Glutamatergic neuron (in vitro differentiated cells): ENCODE measurements at regions not wholly inside any gene's neighbourhood (a gene's known extent, or its start where the extent isn't known, plus 50 kb on each side); places are given as distances from the start of the nearest gene placed in this dataset.
A peak's percentile ranks its signal among the peaks of the same experiment; 100 is the strongest.
"Not testable (repeated sequence)": the region's sequence is repeated elsewhere in the genome, so short reads cannot be mapped to it uniquely, and the experiment has no call there.

Source experiments
- DNase-seq: peaks from one replicate; pipeline ENCODE4 v3.0.0; 2022
- H3K27ac Mint-ChIP-seq: one replicate; pipeline ENCODE4 v1.8.0; 2020; ENCODE audit warnings: mild to moderate bottlenecking, mixed read lengths, inconsistent platforms; ENCODE audit not compliant: unreplicated experiment
- H3K27me3 Mint-ChIP-seq: one replicate; pipeline ENCODE4 v1.8.0; 2020; ENCODE audit warnings: mild to moderate bottlenecking, moderate library complexity, mixed read lengths, inconsistent platforms; ENCODE audit not compliant: unreplicated experiment
- H3K36me3 Mint-ChIP-seq: one replicate; pipeline ENCODE4 v1.8.0; 2020; ENCODE audit warnings: mild to moderate bottlenecking, mixed read lengths, inconsistent platforms; ENCODE audit not compliant: unreplicated experiment
- H3K4me1 Mint-ChIP-seq: one replicate; pipeline ENCODE4 v1.8.0; 2020; ENCODE audit warnings: mild to moderate bottlenecking, low read depth, mixed read lengths, inconsistent platforms; ENCODE audit not compliant: unreplicated experiment
- H3K4me3 Mint-ChIP-seq: one replicate; pipeline ENCODE4 v1.8.0; 2020; ENCODE audit warnings: mild to moderate bottlenecking, mixed read lengths, inconsistent platforms; ENCODE audit not compliant: unreplicated experiment
- H3K9me3 Mint-ChIP-seq: one replicate; pipeline ENCODE4 v1.8.0; 2020; ENCODE audit warnings: mild to moderate bottlenecking, moderate library complexity, mixed read lengths, inconsistent platforms; ENCODE audit not compliant: unreplicated experiment
- CTCF ChIP-seq: fragments of 200-600 bp; sonication (generic); IDR thresholded peaks from one replicate; pipeline ENCODE4 v1.5.0; 2021; ENCODE audit not compliant: partially characterized antibody, unreplicated experiment

GRCh38 chr6:56832225-56832624 lies 122.7 kb upstream of the BEND6 start:
- Mint-ChIP-seq H3K4me3 (no peak overlapping the region), H3K27ac (peak overlapping the region; percentile 53), H3K36me3 (no peaks in the 10 kb centered on the region), H3K9me3 (peaks cover 2% of the 10 kb centered on the region), H3K4me1 (peaks cover 47% of the 10 kb centered on the region), H3K27me3 (peaks cover 6% of the 10 kb centered on the region)
- TF ChIP-seq CTCF, result no peak
- no peak for DNase-seq

- TF ChIP-seq CTCF, result no peak
- Mint-ChIP-seq H3K36me3 (no peaks in the 10 kb centered on the region), H3K4me3 (peak overlapping the region; percentile 56), H3K27me3 (peaks cover 6% of the 10 kb centered on the region), H3K27ac (peak overlapping the region; percentile 52), H3K9me3 (peaks cover 2% of the 10 kb centered on the region), H3K4me1 (peaks cover 51% of the 10 kb centered on the region)
- DNase-seq, result no peak
These were observed 123.6 kb upstream of the BEND6 start for GRCh38 chr6:56831334-56831733.

- peaks cover 6% of the 10 kb centered on the region for H3K27me3 Mint-ChIP-seq
- H3K4me3 Mint-ChIP-seq, result peak overlapping the region; percentile 77
- peaks cover 6% of the 10 kb centered on the region for H3K9me3 Mint-ChIP-seq
- no peaks in the 10 kb centered on the region for H3K36me3 Mint-ChIP-seq
- H3K27ac Mint-ChIP-seq, result peak overlapping the region; percentile 93
- no peak for TF ChIP-seq CTCF
- DNase-seq, result no peak
- H3K4me1 Mint-ChIP-seq, result peaks cover 52% of the 10 kb centered on the region
These were observed 126.8 kb upstream of the BEND6 start for GRCh38 chr6:56827908-56828649.

- not testable (repeated sequence) for H3K9me3 Mint-ChIP-seq, DNase-seq, H3K36me3 Mint-ChIP-seq, H3K27me3 Mint-ChIP-seq
- H3K27ac Mint-ChIP-seq, result peak overlapping the region; percentile 94
- H3K4me1 Mint-ChIP-seq, result peaks cover 62% of the 10 kb centered on the region
- H3K4me3 Mint-ChIP-seq, result peak overlapping the region; percentile 57
These were observed 130.5 kb upstream of the BEND6 start for GRCh38 chr6:56824431-56824830.

- Mint-ChIP-seq H3K36me3 (no peaks in the 10 kb centered on the region), H3K4me1 (peaks cover 60% of the 10 kb centered on the region), H3K27ac (peak overlapping the region; percentile 86), H3K27me3 (no peaks in the 10 kb centered on the region), H3K9me3 (peaks cover 7% of the 10 kb centered on the region), H3K4me3 (peak overlapping the region; percentile 79)
- no peak for DNase-seq
- TF ChIP-seq CTCF, result no peak
These were observed 133.9 kb upstream of the BEND6 start for GRCh38 chr6:56821005-56821432.
